ENCODE measurements at regions not wholly inside any gene's neighbourhood (a gene's known extent, or its start where the extent isn't known, plus 50 kb on each side); places are given as distances from the start of the nearest gene placed in this dataset.

- H3K27ac ChIP-seq (ENCODE audit: low read depth in 1 of 2, low read length in 2 of 2): no peak overlapping the region
- Mint-ChIP-seq H3K36me3 (no peaks in the 10 kb centered on the region), H3K27me3 (ENCODE audit: low read depth in 3 of 3) (peaks cover 1 to 4% (median 2%) of the 10 kb centered on the region in 3 donors), H3K27ac (no peak overlapping the region), H3K4me3 (no peak overlapping the region), H3K4me1 (no peaks in the 10 kb centered on the region), H3K9me3 (peaks cover 0 to 12% (median 8%) of the 10 kb centered on the region in 7 donors)
- H3K4me2 ChIP-seq (replicated peaks; ENCODE audit: extremely low read depth, low read length, poor library complexity, severe bottlenecking): no peak overlapping the region
- no peaks in the 10 kb centered on the region for H4K20me1 ChIP-seq (ENCODE audit: insufficient read depth, low read length)
- H3K79me2 ChIP-seq (ENCODE audit: insufficient read depth, low read length): no peaks in the 10 kb centered on the region
- TF ChIP-seq CTCF (IDR thresholded peaks at IDR 0.05): no peak
- H3K4me1 ChIP-seq (ENCODE audit: control insufficient read depth in 1 of 2, insufficient read depth in 2 of 2, low read length in 2 of 2): no peaks in the 10 kb centered on the region
- H2AFZ ChIP-seq (ENCODE audit: insufficient read depth, low read depth, low read length, poor library complexity, severe bottlenecking): no peak overlapping the region
- no peaks in the 10 kb centered on the region for H3K36me3 ChIP-seq (replicated peaks in 1 of 2; ENCODE audit: control insufficient read depth in 1 of 2, insufficient read depth in 2 of 2, low read length in 2 of 2)
- H3K9ac ChIP-seq (ENCODE audit: insufficient read depth, low read length, poor library complexity, severe bottlenecking): no peak overlapping the region
- 98% methylated on average over 5 of the region's 7 CpGs for WGBS (ENCODE audit: insufficient coverage)
- intact Hi-C loops (cut with micrococcal nuclease): no loop called here
- no peaks in the 10 kb centered on the region for H3K27me3 ChIP-seq (ENCODE audit: control insufficient read depth in 2 of 2, insufficient read depth in 2 of 2, low read length in 2 of 2)
- peaks cover 0 to 9% of the 10 kb centered on the region in 2 donors for H3K9me3 ChIP-seq (replicated peaks in 1 of 2; ENCODE audit: control insufficient read depth in 1 of 2, insufficient read depth in 1 of 2, low read length in 2 of 2)
- no peak for DNase-seq
- H3K4me3 ChIP-seq (replicated peaks in 1 of 3; ENCODE audit: low read depth in 2 of 3, low read length in 3 of 3): no peak overlapping the region
These were observed 224.5 kb downstream of the UXS1 start for GRCh38 chr2:105969552-105969951.

- no peak overlapping the region for H3K4me3 Mint-ChIP-seq
- Histone ChIP-seq H3K4me2 (replicated peaks; ENCODE audit: extremely low read depth, low read length, poor library complexity, severe bottlenecking) (no peak overlapping the region), H3K9me3 (replicated peaks in 1 of 2; ENCODE audit: control insufficient read depth in 1 of 2, insufficient read depth in 1 of 2, low read length in 2 of 2) (no peaks in the 10 kb centered on the region), H2AFZ (ENCODE audit: insufficient read depth, low read depth, low read length, poor library complexity, severe bottlenecking) (no peak overlapping the region), H4K20me1 (ENCODE audit: insufficient read depth, low read length) (no peaks in the 10 kb centered on the region), H3K4me1 (ENCODE audit: control insufficient read depth in 1 of 2, insufficient read depth in 2 of 2, low read length in 2 of 2) (no peaks in the 10 kb centered on the region), H3K27me3 (ENCODE audit: control insufficient read depth in 2 of 2, insufficient read depth in 2 of 2, low read length in 2 of 2) (no peaks in the 10 kb centered on the region), H3K36me3 (replicated peaks in 1 of 2; ENCODE audit: control insufficient read depth in 1 of 2, insufficient read depth in 2 of 2, low read length in 2 of 2) (no peaks in the 10 kb centered on the region), H3K27ac (ENCODE audit: low read depth in 1 of 2, low read length in 2 of 2) (no peak overlapping the region), H3K9ac (ENCODE audit: insufficient read depth, low read length, poor library complexity, severe bottlenecking) (no peak overlapping the region), H3K79me2 (ENCODE audit: insufficient read depth, low read length) (no peaks in the 10 kb centered on the region), H3K4me3 (replicated peaks in 1 of 3; ENCODE audit: low read depth in 2 of 3, low read length in 3 of 3) (no peak overlapping the region)
- no peak for TF ChIP-seq CTCF (IDR thresholded peaks at IDR 0.05)
- H3K27ac Mint-ChIP-seq: no peak overlapping the region
- WGBS (ENCODE audit: insufficient coverage): 96% methylated on average over 3 of the region's 6 CpGs
- no peak for DNase-seq
- peaks cover 0 to 9% (median 0%) of the 10 kb centered on the region in 7 donors for H3K9me3 Mint-ChIP-seq
- no peaks in the 10 kb centered on the region for H3K36me3 Mint-ChIP-seq
- H3K27me3 Mint-ChIP-seq (ENCODE audit: low read depth in 3 of 3): peaks cover 0 to 2% (median 1%) of the 10 kb centered on the region in 3 donors
- intact Hi-C loops (cut with micrococcal nuclease): no loop called here
- no peaks in the 10 kb centered on the region for H3K4me1 Mint-ChIP-seq
These were observed 217.5 kb downstream of the NCK2 start for GRCh38 chr2:105962221-105962620.
